ENCODE measurements at regions not wholly inside any gene's neighbourhood (a gene's known extent, or its start where the extent isn't known, plus 50 kb on each side); places are given as distances from the start of the nearest gene placed in this dataset.
"Not testable (repeated sequence)": the region's sequence is repeated elsewhere in the genome, so short reads cannot be mapped to it uniquely, and the experiment has no call there.

DNA sequence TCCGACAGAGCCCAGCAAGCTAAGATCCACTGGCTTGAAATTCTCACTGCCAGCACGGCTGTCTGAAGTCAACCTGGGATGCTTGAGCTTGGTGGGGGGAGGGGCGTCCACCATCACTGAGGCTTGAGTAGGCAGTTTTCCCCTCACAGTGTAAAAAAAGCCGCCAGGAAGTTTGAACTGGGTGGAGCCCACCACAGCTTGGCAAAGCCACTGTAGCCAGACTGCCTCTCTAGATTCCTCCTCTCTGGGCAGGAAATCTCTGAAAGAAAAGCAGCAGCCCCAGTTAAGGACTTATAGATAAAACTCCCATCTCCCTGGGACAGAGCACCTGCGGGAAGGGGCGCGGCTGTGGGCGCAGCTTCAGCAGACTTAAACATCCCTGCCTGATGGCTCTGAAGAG is 68.7 kb upstream of the LIPC start:
- TF ChIP-seq, protein P1, sequence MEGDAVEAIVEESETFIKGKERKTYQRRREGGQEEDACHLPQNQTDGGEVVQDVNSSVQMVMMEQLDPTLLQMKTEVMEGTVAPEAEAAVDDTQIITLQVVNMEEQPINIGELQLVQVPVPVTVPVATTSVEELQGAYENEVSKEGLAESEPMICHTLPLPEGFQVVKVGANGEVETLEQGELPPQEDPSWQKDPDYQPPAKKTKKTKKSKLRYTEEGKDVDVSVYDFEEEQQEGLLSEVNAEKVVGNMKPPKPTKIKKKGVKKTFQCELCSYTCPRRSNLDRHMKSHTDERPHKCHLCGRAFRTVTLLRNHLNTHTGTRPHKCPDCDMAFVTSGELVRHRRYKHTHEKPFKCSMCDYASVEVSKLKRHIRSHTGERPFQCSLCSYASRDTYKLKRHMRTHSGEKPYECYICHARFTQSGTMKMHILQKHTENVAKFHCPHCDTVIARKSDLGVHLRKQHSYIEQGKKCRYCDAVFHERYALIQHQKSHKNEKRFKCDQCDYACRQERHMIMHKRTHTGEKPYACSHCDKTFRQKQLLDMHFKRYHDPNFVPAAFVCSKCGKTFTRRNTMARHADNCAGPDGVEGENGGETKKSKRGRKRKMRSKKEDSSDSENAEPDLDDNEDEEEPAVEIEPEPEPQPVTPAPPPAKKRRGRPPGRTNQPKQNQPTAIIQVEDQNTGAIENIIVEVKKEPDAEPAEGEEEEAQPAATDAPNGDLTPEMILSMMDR (conservative IDR thresholded peaks at IDR 0.05; ENCODE audit: low read depth, low read length): not testable (repeated sequence)
- not testable (repeated sequence) for TF ChIP-seq EZH2 (IDR thresholded peaks at IDR 0.05; ENCODE audit: borderline replicate concordance, low read depth, low read length, poor library complexity, severe bottlenecking)
